Activated CD8-positive, alpha-beta memory T cell treated with anti-CD3 and anti-CD28 coated beads for 4 hours (primary cell): ENCODE measurements at regions not wholly inside any gene's neighbourhood (a gene's known extent, or its start where the extent isn't known, plus 50 kb on each side); places are given as distances from the start of the nearest gene placed in this dataset.

Source experiments
- DNase-seq, 2 donors: peaks; one replicate each; pipeline ENCODE4 v3.0.0-alpha.2; 2020; ENCODE audit warnings: low read depth in 2 of 2

DNA sequence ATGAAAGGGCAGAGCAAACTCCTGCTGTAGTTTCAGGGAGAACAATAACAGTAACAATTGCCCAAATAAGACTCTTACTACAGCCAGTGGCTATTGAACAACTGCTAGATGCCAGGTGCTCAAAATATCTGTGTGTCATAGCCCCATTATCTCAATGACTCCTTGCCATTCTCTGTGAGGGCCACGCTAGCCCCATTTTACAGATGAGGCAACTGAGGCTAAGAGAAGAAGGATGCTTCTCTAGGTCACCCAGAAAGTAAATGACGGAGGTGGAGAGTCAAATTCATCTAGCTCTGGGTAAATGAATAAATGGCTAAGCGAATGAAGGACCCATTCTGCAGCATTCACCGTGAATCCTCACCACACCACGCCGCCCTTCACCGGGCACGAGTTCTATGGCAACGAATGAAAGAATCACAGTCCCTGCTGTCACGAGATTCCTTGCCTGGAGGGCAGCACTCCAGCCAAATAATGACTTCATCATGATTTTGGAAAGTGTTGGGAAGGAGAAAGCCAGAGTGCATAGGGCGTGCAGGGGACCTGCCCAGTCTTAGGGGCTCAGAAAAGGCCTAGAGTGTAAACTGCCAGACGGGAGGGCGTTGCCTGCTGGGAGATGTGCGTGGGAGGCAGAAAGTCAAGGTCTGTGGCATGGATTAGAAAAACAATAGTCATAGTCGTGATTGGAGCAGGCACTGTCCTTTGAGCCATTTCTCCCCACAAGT, 147.2 kb downstream of the C9orf50 start:
- DNase-seq: no peak

DNA sequence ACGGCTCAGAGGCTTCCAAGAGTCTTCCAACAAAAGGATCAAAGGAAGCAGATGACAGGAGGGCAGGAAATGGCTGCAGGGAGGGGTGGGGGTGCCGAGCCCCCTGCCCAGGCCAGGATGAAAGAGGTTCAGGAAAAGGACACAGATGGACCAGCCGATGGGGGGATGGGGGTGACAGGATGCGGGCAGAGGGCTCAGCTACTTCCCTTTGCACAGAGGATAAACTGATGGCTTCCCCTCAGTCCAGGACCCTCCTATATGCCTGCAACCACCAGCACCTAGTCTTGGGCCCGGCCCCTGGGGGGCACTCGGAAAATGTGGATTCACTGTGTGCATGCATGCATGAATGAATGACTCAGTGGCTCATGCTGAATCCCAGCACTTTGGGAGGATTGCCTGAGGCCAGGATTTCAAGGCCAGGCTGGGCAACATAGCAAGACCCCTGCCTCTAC, 148.2 kb downstream of the C9orf50 start:
- no peak for DNase-seq

DNA sequence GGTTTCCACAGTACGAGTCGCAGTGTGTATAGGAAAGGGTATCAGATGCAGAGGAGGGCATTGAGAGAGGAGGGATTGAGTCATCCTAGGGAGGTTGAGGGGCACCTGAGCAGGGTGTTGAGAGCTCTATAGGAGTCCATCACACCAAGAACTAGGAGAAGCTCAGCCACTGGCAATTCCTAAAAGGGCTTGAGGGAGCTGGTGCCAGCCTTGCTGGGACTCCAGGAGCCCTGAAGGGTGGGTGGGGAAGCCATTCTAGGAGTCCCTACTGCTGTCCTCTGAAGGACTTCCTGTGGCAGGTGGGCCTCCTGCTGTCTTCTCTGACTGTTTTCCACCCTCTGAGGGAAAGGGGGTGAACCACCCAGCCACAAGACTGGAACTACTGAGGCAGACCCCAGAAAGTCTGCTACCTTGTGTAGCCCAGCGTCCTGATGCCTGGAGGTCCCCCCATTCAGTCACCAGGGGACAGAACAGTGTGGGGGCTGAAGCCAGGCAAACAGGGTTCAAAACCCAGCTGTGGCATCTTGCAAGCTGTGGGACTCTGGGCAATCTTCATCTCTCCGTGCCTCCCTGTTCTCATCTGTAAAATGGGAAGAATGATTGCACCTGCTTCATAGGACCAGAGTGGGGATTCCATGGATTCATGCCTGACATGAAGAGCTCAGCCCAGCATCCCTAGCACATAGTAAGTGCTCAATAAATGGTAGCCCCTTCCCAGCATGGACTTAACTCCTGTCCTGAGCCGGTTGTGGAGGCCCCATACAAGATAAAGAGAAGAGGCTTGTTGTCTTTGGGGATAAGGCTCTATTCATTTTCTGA, 149.5 kb downstream of the C9orf50 start:
- DNase-seq: no peak

DNA sequence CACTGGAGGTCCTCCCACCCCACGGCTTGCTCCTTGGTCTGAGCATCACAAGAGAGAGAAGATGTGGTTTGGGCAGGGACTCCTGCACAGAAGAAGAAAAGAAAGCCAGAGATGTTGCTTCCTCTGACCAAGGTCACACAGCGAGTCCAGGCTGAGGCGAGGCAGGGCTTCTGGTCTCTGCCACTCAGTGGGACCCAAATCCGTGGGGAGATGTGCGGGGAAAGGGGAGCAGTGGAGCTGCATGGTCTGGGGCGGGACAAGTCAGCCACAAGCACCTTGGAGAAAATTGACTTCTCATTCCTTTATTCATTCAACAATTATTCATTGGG, 150.9 kb downstream of the C9orf50 start:
- DNase-seq: no peak

DNA sequence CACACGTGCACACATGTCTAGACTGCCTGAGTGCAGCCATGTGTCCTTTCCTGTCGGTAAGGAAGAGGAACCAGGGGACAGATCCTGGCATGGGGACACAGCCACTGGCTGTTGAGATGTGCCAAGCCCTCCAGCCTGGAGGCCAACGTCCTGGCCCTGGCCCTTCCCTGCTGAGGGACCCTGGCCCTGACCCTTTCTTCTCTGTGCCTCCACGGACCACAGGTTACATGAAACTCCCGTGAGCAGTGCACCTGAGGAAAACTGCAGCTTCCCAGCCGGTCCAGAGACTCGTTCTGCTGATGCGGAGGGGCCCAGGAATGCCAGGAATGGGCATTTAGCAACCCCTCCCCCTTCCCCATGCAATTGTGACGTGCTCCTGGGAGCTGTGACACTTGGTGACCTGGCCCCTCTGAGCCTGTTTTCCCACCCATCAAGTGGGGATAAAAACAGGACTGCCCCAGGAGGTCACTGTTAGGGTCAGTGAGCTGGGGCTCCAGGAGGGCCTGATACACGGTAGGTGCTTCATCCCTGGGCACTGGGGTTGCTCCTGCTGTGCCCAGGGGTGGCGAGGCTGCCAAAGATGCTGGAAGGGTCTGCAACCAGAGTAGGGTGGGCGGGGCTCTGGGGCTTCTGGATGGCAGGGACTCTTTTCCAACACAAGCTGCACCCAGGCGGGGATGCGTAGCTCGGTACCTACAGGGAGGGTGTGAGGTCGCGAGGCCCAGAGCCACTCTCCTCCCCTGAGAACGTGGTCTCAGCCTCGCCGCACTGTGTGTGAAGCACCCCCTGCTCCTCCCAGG, 151.5 kb downstream of the C9orf50 start:
- DNase-seq: no peak

DNA sequence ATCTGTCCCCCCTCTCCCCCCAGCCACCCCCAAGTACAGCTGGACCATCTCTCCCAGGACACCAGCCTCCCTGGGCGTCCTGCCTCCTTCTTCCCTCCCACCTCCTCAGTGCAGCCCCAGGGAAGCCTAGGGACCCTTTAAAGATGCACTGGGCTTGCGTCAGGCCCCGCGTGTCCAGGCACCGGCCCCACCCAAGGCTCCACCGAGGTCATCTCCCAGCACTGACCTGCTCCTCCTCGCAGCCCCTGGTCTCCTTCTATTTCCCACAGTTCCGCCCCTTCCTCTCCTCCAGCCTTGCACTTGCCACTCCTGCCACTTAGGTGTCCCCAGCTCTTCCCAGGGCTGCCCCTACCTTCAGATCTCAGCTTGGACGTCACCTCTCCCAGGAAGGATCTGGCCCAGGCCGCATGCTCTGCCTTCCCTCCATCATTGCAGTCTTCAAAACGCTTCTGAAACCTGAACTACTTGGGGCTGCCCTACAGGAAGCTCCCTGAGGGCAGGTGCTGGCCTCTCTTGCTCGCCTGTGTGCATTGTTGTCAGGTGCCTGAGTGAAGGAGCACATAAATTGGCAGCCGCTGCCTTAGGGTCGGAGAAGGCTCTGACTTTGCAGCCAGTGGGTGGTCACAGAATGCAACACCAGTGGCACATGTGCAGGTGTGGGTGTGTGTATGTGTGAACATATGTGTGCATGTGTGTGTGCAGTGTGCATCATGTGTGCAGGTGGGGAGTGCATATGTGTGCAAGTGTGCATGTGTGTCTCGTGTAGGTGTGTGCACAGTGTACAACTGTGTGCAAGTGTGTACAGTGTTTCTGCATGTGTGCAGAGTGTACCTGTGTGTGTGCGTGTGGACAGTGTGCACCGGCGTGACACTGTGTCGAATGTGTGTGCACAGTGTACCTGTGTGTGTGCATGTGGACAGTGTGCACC, 152.9 kb downstream of the C9orf50 start:
- DNase-seq: no peak

DNA sequence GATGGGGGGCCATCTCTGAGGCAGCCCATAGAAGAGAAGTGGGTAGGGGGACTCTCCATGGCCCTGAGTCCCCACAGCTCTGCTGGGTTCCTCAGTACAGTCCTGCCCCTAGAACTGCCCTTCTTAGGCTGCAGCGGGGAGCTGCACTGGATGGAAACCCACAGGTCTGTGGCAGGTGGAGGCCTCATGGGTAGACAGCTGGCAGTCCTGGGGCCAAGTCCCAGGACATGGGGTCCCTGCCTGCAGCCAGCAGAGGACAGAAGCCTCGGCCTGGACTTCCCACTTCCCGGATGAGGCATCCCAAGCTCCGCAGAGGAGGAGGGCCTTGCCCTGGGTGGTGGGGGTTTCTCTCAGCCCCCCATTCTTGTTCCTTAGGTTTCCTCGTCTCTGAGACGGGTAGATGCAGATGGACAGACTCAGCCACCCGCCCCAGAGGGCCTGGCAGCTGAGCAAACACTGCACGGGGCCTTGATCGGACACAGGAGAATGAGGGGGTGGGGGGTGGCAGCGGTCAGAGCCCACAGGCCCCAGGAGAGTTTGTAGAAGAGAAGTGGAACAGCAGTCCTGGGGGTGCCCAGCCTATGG, 153.8 kb downstream of the C9orf50 start:
- DNase-seq: no peak

DNA sequence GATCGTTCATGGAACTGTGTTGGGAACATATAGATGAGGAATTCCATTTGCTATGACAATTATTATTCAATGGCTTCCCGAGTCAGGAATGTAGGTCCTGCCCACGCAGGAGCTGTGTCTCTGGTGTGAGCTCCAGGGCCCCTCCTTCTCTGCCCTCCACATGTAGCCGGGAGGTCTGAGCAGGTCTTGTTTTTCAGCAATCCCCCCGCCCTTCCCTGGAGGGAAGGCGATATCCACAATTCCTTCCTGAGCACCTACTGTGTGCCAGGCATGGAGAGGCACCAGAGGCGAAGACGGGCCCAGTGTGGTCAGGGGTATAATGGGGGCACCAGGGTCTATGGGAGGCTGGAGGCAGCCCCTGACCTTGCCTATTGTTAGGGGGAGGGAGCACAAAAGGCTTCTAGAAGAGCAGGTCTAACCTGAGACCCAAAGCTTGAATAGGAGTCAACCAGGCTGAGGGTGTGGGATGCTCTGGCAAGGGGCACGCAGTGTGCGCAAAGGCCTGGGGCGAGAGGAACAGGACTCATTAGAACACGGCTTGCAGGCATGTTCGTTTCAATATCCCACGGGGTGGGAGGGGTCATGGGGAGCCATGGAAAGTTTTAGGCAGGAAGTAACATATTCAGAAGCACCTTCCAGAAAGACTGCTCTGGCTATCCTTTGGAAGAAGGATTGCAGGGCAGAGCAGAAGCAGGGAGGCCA, 154.9 kb downstream of the C9orf50 start:
- no peak for DNase-seq

DNA sequence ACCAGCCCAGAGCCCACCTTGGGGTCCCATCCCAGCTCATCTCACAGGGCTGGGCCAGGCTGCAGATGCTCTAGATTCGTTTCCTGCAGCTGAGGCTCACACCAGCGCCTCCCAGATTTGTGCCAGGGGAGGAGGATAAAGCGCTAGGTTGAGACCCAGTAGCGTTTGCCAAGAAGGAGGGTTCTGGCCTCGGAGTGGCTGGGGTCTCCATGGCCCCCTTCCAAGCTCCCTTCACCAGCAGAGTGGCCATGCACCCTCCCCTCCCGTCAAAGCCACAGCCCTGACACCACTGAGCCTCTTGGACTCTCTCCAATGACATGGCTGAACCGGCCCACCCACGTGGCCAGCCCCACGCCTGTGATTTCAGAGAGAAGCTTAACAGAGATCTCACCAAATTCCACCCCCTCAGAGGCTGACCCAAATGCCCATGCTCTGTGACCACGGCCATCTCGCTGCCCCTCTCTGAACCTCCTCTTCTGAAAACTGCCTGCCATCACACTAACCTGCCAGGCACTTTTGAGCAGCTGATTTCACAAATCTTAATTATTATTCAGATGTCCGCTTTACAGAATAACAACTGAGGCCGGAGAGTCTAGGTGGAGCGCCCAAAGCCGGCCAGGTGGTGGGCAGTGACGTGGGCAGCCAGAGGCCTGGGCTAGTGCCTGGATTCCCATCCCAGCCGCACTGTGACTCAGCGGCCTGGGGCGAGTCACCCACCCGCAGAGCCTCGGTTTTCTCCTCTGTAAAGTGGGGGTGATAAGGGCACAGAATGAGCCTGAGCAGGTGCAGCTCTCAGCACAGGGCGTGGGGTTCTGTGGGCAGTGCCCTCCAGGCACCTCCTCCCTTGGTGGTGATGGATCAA, 155.7 kb downstream of the C9orf50 start:
- DNase-seq: no peak

DNA sequence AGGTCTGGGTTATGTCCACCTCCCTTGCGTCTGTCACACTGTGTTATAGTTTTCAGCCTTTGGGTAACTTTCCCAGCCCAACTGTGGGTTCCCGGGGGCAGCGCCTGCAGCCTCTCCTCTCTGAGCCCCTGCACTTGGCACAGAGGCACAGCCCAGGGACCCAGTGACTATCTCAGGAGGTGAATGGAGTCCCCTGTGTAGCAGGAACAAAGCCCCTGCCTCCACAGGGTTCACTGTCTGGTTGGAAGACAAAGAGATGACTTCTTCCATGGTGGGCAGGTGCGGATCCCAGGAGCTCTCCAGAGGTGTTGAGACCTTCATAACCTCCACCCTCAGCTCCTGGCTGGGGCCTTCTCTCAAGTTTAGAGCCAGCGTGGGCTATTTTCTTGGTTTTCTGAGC, 156.9 kb downstream of the C9orf50 start:
- no peak for DNase-seq

DNA sequence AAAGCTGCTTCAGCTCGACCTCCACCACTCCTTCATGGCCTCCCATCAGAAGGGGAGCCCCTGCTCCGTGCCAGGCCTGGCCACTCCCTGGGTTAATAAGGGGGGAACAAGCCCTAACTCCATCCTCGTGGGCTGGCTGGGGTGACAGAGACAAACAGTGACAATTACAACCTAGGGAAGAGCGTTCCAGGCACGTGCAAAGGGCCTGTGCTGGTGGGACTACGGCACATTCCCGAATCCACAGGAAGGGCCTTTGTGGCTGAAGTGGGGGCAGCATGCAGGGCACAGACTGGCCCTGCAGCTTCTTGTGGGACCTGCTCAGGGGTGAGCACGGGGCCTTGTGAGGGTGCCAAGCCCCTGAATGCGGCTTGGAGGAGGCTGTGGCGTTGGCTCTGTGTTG, 157.4 kb downstream of the C9orf50 start:
- DNase-seq: no peak

DNA sequence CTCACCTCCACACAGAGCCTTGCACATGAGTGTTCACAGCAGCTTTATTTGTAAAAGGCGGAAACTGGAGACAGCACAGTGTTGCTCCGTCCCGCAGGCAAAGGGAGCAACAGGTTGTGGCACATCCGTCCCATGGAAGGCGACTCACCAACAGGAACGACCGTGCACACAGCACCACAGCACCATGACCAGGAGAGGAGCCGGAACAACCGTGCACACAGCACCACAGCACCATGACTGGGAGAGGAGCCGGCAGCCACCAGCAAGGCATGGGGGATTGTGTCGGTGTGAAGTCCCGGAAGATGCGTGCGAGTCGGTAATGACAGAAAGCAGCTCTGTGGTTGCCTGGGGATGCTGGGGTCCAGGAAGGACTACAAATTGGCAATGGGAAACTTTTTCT, 158.5 kb downstream of the C9orf50 start:
- DNase-seq: no peak

DNA sequence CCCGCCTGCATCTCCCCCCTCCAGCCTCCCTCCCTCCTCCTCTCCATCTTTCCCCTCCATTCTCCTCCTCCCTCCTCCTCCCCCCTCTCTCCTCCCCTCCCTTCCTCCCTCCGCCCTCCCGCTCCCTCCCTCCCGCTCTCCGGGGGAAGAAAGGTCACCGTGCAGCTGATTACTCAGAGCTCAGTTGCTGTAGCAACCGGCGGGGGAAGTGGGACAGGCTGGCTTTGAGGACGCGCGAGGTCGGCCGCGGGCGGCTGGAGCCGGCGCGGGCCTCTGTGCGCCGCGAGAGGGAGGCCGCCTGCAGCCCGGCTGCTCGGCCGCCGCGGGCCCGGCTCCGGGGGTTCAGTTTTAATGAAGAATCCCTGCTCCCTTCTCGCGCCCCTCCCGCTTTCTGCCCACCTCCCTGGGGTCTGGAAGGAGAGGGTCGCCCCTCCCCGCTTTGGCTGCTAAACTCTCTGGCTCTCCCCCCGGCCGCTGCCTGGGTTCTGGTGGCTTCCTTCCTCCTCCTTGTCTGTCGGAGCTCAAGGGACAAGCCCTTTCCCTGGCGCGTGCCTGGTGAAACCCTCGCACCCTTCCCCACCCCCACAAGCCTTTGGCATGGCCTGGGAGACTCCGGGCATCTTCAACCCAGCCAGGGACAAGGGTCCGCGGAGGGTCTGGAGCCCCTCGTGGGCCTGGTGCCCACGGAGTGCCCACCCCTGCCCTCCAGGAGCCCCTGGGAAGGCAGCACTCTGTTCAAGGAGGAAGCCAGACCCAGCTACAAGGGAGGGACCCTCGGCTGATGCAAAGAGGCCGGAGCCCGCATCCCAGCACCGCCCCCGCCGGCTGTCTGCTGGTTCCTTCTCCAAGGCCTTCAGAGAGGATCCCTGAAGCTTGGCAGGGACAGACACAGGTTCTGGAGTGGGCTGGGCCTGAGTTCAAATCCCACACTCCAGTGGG, 160.3 kb downstream of the C9orf50 start:
- peak; percentile 79 to 84 for DNase-seq

DNA sequence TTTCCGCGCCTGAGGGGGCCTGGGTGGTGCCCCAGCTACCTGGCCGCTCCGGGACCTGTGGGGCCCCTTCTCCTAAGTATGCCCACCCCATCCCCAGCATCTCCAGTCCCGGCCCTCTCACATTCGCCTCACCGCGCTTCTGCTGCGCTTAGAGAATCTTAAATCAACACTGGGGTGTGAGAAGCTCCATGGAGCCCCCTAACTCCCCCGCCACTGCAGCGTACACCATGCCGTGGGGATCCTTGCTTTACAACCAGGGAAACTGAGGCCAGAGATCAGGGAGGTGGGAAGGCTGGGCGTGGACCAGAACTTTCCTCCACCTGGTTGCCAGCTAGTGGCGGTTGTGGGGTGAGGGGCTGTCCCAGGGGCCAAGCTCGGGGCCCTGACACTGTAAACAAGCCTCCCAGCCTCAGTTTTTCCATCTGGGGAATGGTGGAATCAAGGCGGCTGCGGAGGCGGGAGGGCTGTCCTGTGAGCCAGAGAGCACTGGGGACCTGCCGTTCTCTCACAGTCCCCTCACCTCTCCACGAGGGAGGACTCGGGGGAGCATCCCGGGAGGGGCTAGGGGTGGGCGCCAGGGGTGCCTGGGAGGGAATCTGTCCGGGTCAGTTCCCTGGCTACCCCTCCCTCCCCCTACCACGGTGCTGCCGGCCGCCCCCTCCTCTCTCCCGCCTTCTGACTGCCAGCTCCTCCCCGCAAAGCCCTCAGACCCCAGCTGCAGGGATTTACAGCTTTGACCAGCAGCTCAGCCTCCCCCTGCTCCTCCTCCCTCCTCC, 161.2 kb downstream of the C9orf50 start:
- DNase-seq: no peak

DNA sequence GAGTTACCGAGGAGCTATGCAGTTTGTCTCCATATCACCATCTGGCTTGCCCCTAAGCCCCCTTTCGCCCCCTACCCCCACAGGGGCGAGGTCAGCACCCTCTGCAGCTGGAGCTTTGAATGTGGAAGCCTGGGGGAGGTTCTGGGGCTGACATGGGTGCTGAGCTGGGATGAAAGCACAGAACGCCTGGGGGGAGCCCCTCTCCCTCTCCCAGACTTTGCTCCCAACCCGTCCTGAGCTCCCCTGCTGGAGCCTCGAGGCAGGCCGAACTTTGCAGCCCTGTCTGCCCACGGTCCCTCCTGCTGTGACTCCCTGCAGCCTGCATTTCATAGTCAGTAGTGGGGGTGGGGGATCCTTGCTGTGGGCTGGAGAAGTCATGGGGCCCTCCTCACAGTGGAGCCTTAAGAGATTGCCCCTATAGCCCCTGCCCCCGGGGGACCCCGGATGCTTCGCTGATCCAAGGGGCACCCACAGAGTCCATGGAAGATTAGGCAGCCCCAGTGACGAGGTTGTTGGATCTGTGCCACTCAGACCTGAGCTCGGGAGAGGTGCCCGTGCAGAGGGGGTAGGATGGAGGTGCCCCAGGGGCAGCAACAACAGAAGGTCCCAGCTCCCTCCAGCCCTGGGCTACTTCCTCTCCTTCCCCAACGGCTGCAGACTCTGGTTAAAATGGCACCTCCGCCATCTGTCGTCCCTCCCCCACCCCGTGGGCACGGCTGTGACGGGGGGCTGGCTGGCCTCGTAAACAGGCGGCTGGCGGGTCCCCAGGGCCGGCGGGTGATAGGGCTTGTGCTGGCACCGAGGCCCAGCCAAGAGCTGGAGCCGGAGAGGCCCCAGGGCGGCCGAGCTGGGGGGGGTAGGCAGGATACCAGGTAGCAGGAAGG, 162.0 kb downstream of the C9orf50 start:
- no peak for DNase-seq

DNA sequence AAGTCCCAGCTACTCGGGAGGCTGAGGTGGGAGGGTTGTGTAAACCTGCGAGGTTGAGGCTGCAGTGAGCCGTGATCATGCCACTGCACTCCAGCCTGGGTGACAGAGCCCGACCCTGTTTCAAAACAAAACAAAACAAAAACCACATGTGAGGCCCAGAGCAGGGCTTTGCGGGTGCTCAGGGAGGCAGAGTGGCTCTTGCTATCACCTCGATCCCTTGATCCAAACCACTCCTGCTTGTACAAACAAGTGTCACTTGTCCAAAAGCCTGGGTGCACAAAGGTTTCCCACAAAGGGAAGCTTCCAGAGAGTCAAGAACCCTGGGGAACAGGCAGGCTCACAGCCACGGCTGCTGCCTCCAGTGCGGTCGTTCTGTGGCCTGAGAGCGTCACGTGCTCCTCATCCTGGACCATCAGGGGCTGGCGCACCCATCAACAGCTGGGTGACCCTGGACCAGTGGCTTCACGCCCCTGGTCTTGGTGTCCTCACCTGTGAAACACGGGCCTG, 162.7 kb downstream of the C9orf50 start:
- peak in 1 of 2 donors; percentile 15 for DNase-seq
